Type B pancreatic cell (in vitro differentiated cells): ENCODE measurements at regions not wholly inside any gene's neighbourhood (a gene's known extent, or its start where the extent isn't known, plus 50 kb on each side); places are given as distances from the start of the nearest gene placed in this dataset.

Experiments used
- DNase-seq: peaks from one replicate; pipeline ENCODE4 v3.0.0; 2021; ENCODE audit warnings: mixed read lengths; ENCODE audit not compliant: unreplicated experiment; ENCODE audit errors: extremely low spot score
- H3K27ac Mint-ChIP-seq: 2 replicates; pipeline ENCODE4 v1.8.0; 2021; ENCODE audit warnings: mild to moderate bottlenecking, mixed read lengths
- H3K27me3 Mint-ChIP-seq: 2 replicates; pipeline ENCODE4 v1.8.0; 2021; ENCODE audit warnings: mixed read lengths
- H3K36me3 Mint-ChIP-seq: 2 replicates; pipeline ENCODE4 v1.8.0; 2021; ENCODE audit warnings: mixed read lengths
- H3K4me1 Mint-ChIP-seq: one replicate; pipeline ENCODE4 v1.8.0; 2021; ENCODE audit warnings: mixed read lengths; ENCODE audit not compliant: unreplicated experiment
- H3K4me3 Mint-ChIP-seq: 2 replicates; pipeline ENCODE4 v1.8.0; 2021; ENCODE audit warnings: mild to moderate bottlenecking, mixed read lengths
- H3K9me3 Mint-ChIP-seq: 2 replicates; pipeline ENCODE4 v1.8.0; 2021; ENCODE audit warnings: mixed read lengths
- CTCF ChIP-seq: fragments of 200-600 bp; sonication (generic); conservative IDR thresholded peaks from 2 replicates; pipeline ENCODE4 v1.5.0; 2021; ENCODE audit warnings: antibody characterized with exemption, mild to moderate bottlenecking

DNA sequence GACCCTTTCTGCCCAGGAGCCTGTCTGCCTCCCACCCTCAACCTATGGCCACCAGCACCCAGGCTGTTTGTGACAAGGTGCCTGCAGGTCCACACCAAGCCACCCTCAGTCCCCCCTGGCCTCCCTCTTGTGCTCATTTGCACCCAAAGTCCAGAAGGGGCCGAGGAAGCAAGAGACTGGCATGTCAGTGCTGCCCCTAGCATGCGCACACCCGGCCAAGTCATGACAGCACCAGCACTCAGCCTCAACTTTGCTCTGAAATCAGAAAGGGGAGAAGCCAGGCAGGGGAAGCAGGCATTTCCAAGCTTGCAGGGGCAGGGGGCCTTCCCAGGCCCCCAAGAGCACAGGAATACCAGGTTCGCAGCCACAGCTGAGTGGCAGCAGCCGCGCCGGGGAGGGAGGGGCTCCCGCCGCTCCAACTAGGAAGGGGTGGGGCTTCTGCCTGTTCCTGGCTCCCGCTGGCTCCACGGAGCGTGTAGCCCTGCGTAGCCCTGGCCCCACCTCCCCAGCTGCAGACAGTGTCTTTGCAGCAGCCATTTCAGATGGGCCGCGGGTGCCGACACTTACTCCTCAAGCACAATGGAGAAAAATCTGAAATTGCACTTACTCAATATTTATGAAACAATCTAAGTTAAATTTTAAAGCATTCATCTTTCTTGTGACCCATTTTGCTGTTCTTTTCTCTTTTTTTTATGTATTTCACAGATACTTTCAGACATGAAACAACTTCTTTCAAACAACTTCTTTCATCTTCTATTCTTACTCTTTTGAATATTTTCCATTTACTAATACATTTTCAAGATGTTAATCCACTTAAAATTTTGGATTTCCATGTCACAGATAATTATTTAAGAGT, 54.9 kb upstream of the ABCB5 start:
- Mint-ChIP-seq H3K36me3 (no peaks in the 10 kb centered on the region), H3K27me3 (no peaks in the 10 kb centered on the region), H3K4me1 (no peaks in the 10 kb centered on the region), H3K27ac (no peak overlapping the region), H3K4me3 (no peak overlapping the region), H3K9me3 (no peaks in the 10 kb centered on the region)
- no peak for DNase-seq
- no peak for TF ChIP-seq CTCF

DNA sequence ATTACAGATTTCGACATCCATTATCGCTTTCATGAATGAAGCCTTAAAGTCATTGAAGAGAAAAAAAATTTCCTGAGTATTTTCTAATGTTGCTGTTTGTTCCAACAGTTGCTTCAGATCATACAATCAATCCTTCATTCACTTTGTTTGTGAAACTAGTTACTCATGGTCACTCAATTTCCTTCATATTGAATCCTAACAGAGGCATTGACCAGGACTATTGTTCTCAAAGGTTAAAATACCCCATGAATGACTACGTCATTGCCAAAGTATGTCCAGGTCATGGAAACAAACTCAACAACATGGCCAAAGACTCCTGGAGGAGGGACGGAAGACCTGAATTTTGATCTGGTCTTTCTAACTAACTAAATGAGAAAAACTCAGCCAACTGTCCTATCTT, 54.0 kb upstream of the ABCB5 start:
- no peaks in the 10 kb centered on the region for H3K27me3 Mint-ChIP-seq
- H3K27ac Mint-ChIP-seq, result no peak overlapping the region
- no peaks in the 10 kb centered on the region for H3K4me1 Mint-ChIP-seq
- no peak for DNase-seq
- no peaks in the 10 kb centered on the region for H3K9me3 Mint-ChIP-seq
- no peak for TF ChIP-seq CTCF
- H3K4me3 Mint-ChIP-seq, result no peak overlapping the region
- H3K36me3 Mint-ChIP-seq, result no peaks in the 10 kb centered on the region

GRCh38 chr7:20561908-20562307, 53.6 kb upstream of the ABCB5 start:
- H3K9me3 Mint-ChIP-seq, result no peaks in the 10 kb centered on the region
- H3K4me1 Mint-ChIP-seq, result no peaks in the 10 kb centered on the region
- H3K27ac Mint-ChIP-seq, result no peak overlapping the region
- no peaks in the 10 kb centered on the region for H3K36me3 Mint-ChIP-seq
- TF ChIP-seq CTCF, result no peak
- no peaks in the 10 kb centered on the region for H3K27me3 Mint-ChIP-seq
- H3K4me3 Mint-ChIP-seq, result no peak overlapping the region
- no peak for DNase-seq

- H3K27me3 Mint-ChIP-seq, result no peaks in the 10 kb centered on the region
- no peaks in the 10 kb centered on the region for H3K9me3 Mint-ChIP-seq
- DNase-seq, result no peak
- H3K4me3 Mint-ChIP-seq, result no peak overlapping the region
- TF ChIP-seq CTCF, result no peak
- H3K36me3 Mint-ChIP-seq, result no peaks in the 10 kb centered on the region
- H3K27ac Mint-ChIP-seq, result no peak overlapping the region
- no peaks in the 10 kb centered on the region for H3K4me1 Mint-ChIP-seq
These were observed 53.0 kb upstream of the ABCB5 start for GRCh38 chr7:20562461-20562860.
